HG03066 (cell line): ENCODE measurements at regions not wholly inside any gene's neighbourhood (a gene's known extent, or its start where the extent isn't known, plus 50 kb on each side); places are given as distances from the start of the nearest gene placed in this dataset.
"Not testable (repeated sequence)": the region's sequence is repeated elsewhere in the genome, so short reads cannot be mapped to it uniquely, and the experiment has no call there.

ENCODE experiments used
- ATAC-seq: cut with Tn5 transposase; IDR thresholded peaks from one replicate; pipeline ENCODE4 v1.9.1; 2021; ENCODE audit warnings: low read depth; ENCODE audit not compliant: unreplicated experiment

GRCh38 chr13:47718556-47718955, 282.5 kb downstream of the SUCLA2 start:
- ATAC-seq: no peak

DNA sequence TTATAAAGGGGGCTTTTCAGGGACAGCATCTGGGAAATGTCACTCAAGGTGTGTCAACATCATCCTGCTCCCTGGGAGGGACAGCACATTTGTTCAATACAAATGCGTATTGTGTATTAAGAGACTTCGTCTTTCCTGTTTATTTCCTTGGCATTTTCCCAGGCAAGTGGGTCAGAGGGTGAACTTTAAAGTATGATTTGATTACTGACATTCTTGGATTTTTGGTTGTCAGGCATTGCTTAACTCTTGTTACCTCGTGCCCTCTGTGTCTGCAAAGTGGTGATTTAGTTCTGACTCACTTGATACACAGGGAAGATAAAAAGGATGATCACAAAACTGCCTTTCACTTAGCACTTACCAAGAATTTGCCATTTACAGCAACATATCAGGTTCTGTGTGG, 292.7 kb downstream of the SUCLA2 start:
- ATAC-seq: no peak

- ATAC-seq: no peak
Observed at GRCh38 chr13:47707414-47707813, 293.7 kb downstream of the SUCLA2 start.

GRCh38 chr13:47705185-47705584, 295.9 kb downstream of the SUCLA2 start:
- ATAC-seq: no peak

- ATAC-seq: no peak
Observed at GRCh38 chr13:47696674-47697073, 304.4 kb downstream of the SUCLA2 start.

DNA sequence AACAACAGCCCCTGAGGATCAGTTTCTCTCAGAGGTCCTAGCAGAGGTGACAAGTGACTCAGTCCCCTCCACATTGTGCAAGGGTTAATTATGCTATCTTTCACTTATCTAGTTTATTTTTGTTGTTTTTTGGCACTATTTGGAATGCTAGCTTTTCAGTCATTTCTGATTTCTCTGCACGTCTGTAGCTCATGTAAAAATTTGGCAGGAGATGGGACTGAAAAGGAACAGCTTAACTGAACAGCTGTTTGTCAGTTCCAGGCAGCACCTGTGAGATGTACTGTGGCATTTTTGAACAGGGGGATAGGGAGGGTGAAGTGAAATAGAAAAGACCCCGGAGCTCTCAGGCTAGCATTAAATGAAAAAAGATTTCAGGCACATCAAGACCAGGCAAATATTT, 313.5 kb downstream of the SUCLA2 start:
- ATAC-seq: no peak

GRCh38 chr13:47685156-47685555, 315.9 kb downstream of the SUCLA2 start:
- ATAC-seq: not testable (repeated sequence)

DNA sequence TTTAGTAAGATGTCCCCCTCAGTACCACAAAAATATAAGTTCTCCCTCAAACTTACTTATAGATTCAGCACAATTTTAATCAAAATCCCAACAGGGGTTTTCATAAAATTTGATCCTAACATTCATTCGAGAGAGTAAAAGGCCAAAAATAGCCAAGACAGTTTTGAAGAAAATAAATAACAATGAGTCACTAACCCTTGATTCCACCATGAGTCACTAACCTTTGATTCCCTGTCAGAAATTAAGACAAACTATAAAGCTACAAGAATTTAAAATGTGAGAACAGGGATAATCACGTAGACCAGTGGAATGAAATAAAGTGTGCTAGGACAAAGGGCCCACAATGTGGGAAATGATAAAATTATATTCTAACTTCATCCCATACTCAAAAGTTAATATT, 320.3 kb downstream of the SUCLA2 start:
- no peak for ATAC-seq

DNA sequence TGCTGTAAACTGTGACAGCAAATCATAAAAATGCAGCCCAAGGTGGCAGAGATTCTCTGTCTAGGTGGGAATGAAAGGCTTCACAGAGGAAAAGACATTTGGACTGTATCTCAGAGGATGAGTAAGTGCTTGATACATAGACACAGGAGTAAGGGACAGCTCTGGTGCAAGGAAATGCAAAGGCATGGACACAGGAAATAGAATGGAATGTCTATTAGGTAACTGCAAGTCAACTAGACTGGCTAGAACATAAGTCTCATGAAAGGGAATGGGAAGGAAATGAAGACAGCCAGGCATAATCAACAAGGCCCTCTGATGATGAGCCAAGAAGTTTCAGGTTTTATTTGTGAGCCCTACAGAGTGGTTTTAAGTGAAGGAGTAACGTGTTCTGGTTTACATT, 321.7 kb downstream of the SUCLA2 start:
- ATAC-seq: no peak

- ATAC-seq: no peak
Observed at GRCh38 chr13:47678201-47678968, 322.7 kb downstream of the SUCLA2 start.

DNA sequence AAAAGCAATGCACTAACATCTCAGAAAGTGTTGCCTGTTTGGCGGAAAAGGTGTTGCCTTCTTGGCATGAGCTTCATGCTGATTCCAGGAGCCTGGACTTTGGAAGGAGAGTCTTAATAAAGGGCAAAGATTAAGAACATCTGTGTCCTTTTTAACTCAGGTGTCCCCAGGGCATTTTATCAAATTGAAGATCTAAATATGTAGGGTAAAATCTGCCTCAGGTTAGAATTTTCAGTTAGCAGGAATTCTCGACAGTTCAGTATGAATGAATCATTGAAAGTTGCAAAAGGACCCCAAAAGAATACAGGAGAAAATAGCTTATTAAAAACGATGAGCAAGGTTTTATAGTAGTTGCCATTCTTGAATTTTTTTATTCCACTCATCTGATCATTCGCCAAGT, 325.2 kb downstream of the SUCLA2 start:
- no peak for ATAC-seq

GRCh38 chr13:47673009-47673850, 327.8 kb downstream of the SUCLA2 start:
- ATAC-seq: no peak

GRCh38 chr13:47672245-47673008, 328.6 kb downstream of the SUCLA2 start:
- no peak for ATAC-seq

DNA sequence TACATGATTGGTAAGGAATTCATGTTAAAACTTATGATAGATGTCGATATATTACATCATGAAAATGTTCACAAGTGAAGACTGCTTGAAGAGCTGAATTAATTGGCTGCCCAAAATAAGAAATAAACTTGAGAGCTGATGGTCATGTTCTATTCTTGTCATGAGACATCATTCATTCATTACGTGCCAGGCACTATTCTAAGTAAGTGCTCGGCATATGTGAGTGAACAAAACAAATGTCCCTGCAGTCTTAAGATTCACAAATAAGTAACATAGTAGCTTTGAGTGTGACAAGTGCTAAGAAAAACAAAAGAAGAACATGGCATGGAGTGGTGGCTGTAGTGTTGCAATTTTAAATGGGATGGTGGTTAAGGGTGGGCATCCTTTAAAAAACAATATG, 329.3 kb downstream of the SUCLA2 start:
- no peak for ATAC-seq

- no peak for ATAC-seq
Observed at GRCh38 chr13:47665043-47665442, 336.0 kb downstream of the SUCLA2 start.

DNA sequence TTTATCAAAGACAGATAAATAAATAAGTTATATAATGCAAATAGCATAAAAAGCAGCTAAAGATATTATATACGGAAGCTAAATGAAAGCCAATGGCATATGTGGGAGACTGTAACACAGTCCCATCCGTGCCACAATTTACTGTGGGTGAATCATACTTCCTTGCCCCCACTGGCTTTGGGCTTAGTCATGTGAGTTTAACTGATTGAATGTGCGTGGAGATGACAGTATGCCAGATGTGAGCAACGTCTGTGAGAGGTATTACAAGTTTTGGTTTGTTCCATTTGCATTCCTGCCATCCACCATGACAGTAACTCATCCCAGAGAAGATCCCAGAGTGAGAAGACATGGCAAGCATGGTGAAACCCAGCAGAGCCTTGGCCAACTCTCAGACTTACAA, 340.0 kb downstream of the SUCLA2 start:
- ATAC-seq: no peak

GRCh38 chr13:47656651-47657050, 344.4 kb downstream of the SUCLA2 start:
- ATAC-seq: no peak

- ATAC-seq: no peak
Observed at GRCh38 chr13:47650209-47650608, 350.9 kb downstream of the SUCLA2 start.

DNA sequence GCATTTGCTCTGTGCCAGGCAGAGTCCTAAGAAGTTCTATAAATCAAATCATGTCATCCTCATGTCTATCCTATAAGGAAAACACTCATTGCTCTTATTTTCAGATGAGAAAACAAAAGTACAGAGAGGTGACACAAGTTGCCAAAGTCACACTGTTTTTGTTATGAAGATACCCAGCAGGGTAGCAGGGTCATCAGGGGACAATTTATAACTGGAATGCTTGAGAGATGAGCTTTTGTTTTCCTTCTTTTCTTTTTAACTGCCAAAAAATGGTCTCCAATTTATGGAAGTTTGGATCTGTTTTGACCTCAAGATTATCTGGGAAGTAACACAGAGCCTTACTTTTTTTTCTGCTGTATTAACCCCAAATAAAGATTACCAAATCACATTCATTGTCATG, 354.1 kb downstream of the SUCLA2 start:
- no peak for ATAC-seq

- ATAC-seq: no peak
Observed at GRCh38 chr13:47646298-47646697, 354.8 kb downstream of the SUCLA2 start.
